ACHN (cell line): ENCODE measurements at regions not wholly inside any gene's neighbourhood (a gene's known extent, or its start where the extent isn't known, plus 50 kb on each side); places are given as distances from the start of the nearest gene placed in this dataset.

ENCODE experiments used
- DNase-seq: peaks from one replicate; pipeline ENCODE4 v3.0.0-alpha.2; 2015
- in situ Hi-C: cut with HindIII; loops from 2 replicates; pipeline ENCODE4 v1.10.0; 2017; ENCODE audit warnings: low sequenced_read_pairs, low pct_ligation_motif_present, low pct_unique_long_range_greater_than_20kb

DNA sequence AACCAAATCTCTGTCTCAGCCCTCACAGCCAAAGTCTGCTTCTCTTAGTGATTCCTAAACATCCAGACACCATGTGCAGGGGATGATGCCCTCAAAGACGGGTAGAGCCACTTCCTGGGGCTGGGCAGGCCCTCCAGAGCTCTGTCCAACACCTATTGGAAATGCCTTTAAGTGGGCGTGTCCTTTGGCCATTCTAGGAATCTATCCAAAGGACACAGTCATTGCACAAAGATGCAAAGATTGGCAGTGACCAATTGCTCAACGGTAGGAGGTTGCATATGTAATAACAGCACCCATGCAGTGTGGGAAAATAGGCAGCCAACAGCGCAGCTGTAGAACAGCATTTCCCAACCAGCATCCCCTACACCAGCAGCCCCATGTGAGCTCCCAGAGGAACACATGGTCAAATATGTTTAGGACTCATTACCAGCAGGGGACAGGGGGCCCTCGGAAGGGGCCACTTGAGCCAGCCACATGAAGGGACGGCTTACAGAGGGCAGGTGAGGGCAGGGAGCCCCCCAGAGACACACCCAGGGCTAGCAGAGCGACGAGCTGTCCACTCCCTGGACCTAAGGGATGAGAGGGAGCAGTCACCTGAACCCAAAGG, 142.8 kb upstream of the IQSEC1 start:
- DNase-seq = peak; percentile 94
- in situ Hi-C loops = no loop called here

DNA sequence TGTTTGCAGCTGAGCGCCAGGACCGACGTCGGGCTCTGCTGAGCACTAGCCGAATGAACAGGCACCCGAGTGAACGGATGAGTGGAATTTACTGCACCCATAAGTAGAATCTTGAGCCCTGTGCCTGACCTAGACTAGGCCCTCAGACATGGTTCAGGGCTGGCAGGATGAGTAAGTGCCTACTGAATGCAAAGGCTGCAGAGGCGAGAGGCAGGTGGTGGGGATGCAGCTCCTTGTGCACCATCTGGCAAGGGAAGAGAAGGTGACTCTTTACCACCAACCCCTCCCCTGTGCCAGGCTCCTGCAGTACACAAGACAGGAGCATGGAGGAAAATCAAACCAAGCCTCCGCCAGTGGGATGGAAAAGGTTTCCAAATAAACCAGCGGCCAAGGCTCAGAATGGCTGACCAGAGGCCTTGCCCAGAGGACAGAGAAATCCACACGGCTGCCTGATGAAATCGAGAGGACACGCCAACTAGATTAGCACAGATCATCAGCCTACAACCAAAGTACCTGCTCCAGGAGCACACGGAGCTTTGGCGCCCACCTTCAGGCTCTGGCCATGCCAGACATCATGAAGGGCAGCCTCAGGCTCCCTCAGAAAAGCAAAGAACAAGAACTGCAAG, 141.7 kb upstream of the IQSEC1 start:
- peak; percentile 95 for DNase-seq
- in situ Hi-C loops = no loop called here

DNA sequence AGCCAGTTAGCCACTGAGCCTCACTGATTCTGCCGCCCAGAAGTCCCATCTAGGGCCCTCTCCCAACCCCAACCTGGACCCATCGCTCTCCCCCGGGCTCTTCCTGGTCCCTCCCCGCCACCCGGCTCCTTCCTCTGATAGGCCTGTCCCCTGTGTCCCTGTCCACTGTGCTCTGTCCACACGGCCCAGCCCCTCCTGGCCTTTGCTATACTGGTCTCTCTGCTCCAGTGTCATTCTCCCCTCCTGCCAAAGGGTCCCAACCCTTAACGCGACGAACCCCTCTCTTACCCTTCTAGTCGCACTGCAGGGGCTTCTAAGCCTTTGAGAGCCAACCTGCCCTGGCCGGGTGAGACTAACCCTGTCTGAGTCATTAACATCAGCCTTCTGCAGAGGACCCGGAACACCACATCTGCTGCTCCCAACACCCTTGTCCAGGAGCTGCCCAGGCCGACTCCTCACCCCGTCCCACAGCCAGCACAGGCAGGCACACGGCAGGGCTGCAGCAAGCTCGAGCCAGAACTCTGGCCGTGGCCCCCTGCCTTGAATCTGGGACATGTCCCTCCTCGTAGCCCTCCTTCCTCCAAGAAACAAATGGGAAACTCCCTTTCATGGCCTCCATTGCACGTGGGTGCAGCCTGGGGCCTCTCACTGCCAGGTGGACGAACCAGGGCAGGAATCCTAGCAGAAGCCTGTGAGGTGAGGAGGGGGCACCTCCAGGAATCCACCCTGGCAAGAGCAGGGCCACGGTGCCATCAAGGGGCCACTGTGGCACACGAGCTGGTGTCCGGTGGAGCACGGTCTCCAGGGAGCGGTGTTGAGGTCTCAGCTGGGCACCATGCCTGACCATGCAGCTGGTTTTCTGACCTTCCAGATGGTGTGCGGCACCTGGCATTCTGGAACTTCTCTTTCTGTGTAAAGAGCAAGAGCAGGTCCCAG, 140.9 kb upstream of the IQSEC1 start:
- in situ Hi-C loops = no loop called here

DNA sequence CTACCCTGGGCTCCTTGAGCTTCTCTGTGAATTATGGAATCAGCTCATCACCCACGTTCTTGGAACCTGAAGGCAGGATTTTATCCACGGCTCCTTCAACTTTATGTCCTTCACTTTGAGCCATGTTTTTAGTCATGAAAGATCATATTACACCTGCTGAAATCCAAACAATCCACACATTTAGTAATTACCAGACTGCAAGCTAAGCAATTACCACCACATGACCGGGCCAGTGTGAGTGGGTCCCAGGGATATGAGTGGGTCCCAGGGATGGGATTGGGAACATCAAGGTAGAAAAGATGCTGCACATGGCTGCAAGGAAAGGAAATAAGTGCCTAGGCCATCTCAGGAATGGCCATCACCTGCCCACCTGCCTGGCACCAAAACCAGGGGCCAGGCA, 140.3 kb upstream of the IQSEC1 start:
- DNase-seq = no peak
- in situ Hi-C loops = no loop called here

More for the DNA sequence above, 140.9 kb upstream of the IQSEC1 start:
- no peak for DNase-seq

DNA sequence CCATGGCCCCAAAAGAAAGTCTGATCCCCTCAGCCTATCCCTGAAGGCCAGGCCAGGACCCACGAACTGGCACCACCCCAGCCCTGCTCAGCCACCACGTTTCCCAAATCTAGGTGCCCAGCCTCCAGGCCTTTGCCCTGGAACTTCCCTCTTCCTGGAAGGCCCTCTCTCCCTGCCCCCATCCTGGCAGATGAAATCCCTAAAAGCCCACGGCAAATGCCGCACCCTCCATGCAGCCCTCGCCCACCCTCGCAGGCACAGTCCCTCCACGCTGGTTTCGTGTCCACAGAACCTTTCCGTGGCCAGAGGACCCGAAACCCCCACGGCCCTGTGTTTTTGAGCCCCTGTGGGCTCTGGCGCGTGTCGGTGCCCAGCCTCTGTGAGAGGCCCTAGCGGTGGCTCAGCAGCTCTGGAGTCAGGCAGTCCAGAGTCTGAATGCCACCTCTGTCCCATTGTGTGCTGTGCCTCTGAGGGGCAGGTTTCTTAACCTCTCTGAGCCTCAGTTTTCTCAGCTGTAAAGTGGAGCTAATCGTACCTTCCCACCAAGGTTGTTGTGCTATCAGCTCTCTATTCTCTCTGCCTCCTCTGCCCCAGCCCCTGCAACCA, 138.5 kb upstream of the IQSEC1 start:
- DNase-seq = no peak
- in situ Hi-C loops = no loop called here

DNA sequence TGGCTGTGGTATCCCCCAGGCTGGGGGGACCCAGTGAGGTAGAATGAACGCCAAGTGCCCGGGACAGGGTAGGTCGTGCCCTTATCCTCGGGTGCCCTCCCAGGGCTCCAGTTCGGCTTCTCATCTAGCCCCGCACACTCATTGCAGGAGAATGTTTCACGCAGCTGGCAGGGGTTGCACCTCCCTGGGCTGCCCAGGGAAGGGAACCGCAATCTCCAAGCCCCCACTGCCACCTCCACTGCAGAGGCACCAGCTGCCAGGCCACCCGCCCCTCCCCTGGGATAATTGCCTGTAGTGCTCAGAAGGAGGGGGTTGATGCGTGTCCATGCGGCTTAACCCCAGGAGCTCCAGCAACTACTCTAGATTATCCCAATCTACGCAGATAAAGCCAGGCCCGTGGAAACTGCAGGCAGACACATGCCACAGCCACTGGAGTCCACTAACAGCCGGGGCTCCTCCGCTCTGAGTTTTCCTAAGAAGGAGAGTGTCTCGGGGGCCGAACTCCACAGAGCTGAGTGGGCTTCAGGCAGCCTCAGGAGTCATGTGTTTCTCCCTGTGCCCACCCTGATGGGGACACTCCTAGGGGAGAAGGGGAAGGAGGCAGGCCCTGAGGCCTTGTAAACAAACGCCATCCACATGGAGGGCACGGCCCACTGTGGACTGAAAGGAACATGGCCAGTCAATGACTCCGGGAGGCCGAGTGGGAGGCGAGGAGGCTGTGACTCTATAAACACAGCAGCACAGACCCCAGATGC, 137.2 kb upstream of the IQSEC1 start:
- in situ Hi-C loops = no loop called here
- DNase-seq = no peak

DNA sequence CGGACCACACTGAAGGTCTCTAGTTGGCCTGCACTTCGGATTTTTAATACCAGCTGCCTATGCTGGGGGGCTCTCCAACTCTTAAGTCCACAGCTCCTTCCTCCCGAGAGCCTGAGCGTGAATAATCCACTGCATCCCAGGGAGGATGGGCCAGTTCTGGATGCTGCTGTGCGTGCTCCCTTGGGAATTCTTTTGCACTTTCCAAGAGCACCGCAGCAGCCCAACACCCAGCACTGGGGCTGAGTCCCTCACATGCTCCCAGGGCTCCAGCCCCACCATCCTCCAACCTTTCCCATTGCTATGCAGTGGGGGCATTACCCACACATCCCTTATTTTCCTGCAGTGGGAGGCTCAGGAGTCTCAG, 136.4 kb upstream of the IQSEC1 start:
- in situ Hi-C loops = no loop called here
- DNase-seq = no peak

DNA sequence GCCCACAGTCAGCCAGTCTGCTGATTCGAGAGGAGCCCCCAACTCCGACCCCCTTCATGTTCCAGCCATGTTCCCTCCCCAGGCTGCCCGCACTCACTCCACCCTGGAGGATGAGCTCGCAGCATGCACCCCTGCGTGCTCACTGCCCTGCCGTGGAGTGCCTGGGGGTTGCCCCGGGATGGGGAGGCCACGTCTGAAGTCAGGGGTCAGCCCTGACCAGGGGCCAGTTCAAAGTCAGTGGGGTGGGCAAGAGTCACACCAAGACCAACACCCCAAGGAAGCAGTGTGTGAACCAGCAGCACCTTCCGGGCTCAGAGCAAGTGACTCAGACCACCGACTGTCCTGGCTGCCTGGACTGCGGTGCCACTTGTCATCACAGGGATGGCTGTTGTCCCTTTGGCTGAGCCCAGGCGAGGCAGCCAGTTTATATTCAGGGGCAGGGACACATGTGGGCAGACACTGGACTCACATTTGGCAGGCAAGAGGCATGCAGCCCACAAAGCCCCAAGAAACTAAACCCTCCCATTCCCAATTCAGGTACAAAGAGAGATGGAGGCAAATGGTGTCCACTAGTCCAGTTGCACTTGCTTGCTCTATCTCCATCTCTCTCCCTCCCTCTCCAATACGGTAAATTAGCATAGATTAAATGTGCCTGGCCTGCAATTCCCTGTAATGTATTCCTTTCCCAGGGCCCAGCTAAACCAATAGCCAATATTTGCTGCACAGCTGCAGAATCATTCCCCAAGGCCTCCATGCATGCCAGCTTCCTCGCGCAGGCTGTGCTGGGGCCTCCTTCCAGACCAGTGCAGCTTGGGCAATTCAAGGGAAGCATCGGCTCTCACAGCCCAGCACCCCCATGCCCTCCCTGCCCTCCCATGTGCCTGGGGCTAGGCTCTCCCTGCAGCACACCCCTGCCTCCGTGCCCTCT, 135.7 kb upstream of the IQSEC1 start:
- no peak for DNase-seq
- in situ Hi-C loops = no loop called here

DNA sequence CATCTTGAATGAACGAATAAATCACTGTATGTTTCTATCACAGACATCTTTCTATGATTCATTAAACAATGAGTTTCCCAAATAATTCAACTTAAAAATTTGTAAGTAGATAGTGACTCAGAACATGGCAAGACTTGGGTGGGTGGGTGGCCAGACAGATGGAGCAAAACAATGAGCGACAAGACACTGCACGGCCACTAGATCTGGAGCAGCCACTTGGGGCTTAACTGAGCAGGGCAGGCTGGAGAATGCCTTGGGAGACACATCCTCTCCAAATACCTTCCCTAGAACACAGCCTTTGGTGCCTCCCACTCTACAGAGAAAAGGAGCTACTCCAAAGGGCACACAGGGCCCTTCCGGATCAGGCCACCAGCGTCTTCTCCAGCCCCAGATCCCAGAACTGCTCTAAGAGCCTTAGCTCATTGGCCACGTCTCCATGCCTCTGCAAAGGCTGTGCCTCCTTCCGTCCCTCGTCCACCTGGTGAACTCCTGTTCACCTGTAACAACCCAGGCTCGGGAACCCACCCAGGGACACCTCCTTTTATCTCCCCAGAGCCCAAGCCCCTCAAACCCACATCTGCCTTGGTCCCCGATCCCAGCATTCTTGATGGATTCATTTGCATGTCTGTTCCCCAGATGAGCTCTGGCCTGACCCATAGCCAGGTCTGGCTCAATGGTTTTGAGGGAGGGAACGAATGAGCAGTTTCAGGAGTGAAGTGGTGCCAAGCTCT, 134.9 kb upstream of the IQSEC1 start:
- in situ Hi-C loops = no loop called here
- no peak for DNase-seq

DNA sequence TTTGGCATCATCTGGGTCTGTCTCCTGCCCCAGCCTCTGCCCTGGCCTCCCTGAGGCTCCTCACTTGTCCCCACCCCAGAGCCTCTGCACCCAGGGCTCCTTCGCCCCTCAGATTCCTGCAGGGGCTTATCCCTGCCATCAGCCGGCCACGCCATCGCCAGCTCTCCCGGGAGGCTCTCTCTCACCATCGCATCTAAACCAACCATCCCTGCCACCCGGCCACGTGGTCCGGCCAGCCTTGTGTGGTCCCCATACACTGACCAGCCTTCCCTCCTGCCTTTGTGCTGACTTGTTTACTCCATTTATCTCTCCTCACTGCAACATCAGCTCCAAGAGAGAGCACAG, 134.3 kb upstream of the IQSEC1 start:
- no peak for DNase-seq
- in situ Hi-C loops = no loop called here

DNA sequence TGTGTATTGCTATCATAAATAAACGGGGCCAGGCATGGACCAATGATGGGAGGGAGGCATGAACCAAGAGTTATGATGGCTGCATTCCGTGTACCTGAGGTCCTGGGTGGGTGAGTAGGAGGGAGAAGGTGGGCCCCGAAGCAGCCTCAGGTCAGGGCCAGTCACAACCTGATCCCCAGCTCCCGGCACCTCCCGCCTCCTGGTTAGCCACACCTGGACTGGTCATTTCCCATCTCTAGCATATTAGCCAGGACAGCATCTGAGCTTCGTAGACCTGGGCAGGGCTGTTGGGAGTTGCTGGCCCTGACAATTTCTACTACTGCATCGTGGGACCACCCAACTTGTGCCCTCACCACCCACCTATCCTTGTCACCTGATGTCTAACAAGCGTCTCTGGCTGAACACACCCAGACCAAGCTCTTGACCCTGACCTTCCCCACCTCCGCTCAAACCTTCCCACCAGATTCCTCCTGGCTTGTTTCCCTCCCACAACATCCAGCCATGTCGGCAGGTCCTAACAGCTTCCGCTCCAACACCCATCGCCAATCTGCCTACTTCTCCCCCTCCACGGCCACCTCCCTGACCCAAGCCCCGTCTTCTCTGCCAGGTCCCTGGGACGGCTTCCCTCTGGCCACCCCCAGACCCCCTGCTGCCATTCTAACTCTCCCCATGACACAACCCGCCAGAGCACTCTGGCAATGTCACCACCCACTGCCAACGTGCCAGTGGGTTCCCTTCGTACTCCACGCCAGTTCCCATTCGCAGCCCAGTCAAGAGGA, 133.8 kb upstream of the IQSEC1 start:
- in situ Hi-C loops = no loop called here
- no peak for DNase-seq

DNA sequence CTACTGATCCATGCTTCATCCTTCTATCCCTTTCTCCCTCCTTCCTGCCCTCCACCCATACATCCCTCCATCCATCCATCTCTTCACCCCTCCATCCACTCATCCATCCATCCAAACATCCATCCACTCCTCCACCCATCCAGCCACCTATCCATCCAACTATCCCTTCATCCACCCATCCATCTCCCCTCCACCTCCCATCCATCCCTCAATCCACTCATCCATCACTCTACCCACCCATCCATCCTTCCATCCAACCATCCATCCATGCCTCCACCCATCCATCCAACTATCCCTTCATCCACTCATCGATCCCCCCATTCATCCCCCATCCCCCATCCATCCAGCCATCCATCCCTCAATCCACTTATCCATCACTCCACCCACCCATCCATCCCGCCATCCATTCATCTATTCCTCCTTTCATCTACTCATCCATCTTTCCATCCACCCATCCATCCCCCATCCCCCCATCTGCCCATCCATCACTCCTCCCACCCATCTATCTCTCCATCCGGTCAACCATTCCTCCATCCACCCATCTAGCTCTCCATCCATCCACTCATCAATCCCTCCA, 132.4 kb upstream of the IQSEC1 start:
- no peak for DNase-seq
- in situ Hi-C loops = no loop called here

DNA sequence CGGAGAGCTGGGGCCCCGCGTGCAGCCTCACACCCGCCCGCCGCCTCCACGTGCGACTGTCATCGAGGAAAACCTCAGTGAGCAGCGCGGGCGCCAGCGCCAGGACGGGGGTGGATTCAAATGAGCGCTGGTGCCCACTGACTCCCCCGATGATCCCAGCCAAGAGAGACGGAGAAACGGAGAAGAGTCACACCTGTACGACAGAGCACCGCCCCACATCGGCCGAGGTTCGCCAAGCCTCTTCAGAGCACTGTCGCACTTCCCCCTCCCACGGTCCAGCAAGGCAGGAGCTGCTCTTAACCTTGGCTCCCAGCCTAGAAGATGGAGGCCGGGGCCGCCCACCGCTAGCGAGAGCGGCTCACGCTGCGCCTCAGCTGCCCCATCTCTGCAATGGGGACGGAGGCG, 130.9 kb upstream of the IQSEC1 start:
- no peak for DNase-seq
- in situ Hi-C loops = no loop called here

DNA sequence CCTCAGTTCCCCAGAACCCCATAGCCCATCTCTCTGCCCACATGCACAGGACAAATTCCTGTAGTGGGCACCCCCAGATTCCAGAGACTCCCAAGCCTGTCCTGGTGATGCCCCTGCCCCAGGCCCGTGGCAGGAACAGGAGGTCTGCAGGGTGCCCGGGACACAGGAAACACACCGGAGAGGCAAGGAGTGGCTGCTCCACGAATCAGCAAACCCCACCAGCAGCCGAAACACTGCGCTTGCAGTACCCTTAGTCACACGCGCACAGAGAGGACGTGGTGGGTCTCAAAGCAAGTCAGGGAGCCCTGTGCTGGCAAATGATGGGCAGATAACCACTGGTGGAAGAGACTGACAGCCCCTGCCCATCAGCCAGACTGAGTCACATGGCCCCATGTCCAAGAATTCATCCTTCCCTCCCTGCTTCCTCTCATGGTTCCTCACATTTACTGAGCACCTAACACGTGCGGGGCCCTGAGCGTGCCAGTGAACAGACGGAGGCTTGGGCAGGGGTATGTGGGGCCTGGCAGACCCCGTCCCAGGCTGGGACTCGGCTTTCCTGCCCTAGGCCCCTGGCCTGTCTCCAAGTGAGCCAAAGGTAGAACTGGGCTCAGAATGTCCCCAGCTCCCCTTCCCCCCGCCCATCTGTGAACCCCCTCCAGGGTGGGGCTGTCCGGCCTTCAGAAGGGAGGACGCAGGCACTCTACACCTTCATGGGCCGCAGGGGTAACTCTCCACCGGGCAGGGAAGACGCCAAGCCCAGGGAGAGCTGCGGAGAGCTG, 130.4 kb upstream of the IQSEC1 start:
- in situ Hi-C loops = no loop called here
- no peak for DNase-seq

DNA sequence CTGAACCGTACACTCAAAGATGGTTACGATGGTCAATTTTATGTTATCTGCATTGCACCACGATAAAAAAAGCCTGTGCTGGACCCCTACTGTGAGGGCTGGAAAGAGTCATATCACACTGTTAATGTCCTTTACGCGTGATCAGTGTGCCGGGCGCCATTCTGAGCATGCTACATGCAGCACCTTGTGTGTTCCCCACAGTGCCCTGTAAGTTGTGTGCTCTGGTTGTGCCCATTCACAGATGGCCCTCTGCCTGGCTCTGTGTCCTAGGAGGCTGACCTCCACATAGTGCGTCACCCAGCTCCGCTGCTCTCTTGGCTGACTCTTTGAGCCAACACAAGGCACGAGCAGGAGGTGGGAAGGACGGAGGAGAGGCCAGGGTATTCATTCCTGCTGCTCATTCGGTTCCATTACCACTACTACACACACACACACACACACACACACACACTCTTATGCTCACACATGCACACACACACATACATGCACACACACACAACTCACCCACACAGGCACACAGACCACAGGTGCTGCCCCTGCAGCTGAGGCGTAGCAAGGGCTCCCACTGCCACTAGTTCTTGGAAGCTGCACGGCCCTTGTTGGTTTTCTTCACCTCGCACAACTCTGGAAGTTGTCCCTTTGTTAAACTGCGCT, 129.6 kb upstream of the IQSEC1 start:
- no peak for DNase-seq
- in situ Hi-C loops = no loop called here
